Fibroblast of pulmonary artery (primary cell): ENCODE measurements at regions not wholly inside any gene's neighbourhood (a gene's known extent, or its start where the extent isn't known, plus 50 kb on each side); places are given as distances from the start of the nearest gene placed in this dataset.

Source experiments
- DNase-seq: peaks from one replicate; pipeline ENCODE4 v3.0.0-alpha.2; 2010; ENCODE audit warnings: low read depth
- H3K4me3 ChIP-seq: replicated peaks from 2 replicates; pipeline ENCODE4 v1.5.1; 2011; ENCODE audit warnings: low read depth, mild to moderate bottlenecking, control low read depth, low read length, moderate library complexity
- CTCF ChIP-seq: IDR thresholded peaks from 2 replicates; pipeline ENCODE4 v1.5.1; 2011; ENCODE audit warnings: mild to moderate bottlenecking, control low read depth, low read length, inconsistent platforms; ENCODE audit errors: missing control alignments

- TF ChIP-seq CTCF: no peak
- DNase-seq: no peak
- no peak overlapping the region for H3K4me3 ChIP-seq
These were observed 425.2 kb downstream of the HACE1 start for GRCh38 chr6:104434519-104434918.

- DNase-seq: no peak
- TF ChIP-seq CTCF: no peak
- no peak overlapping the region for H3K4me3 ChIP-seq
These were observed 428.6 kb downstream of the HACE1 start for GRCh38 chr6:104431096-104431495.

- TF ChIP-seq CTCF: no peak
- DNase-seq: no peak
- H3K4me3 ChIP-seq: no peak overlapping the region
These were observed 431.5 kb downstream of the HACE1 start for GRCh38 chr6:104428184-104428583.

GRCh38 chr6:104423691-104424090 lies 436.0 kb downstream of the HACE1 start:
- no peak overlapping the region for H3K4me3 ChIP-seq
- DNase-seq: no peak
- TF ChIP-seq CTCF: no peak

- no peak for DNase-seq
- H3K4me3 ChIP-seq: no peak overlapping the region
- TF ChIP-seq CTCF: no peak
These were observed 438.1 kb downstream of the HACE1 start for GRCh38 chr6:104421650-104422049.

GRCh38 chr6:104418839-104419238 lies 440.9 kb downstream of the HACE1 start:
- H3K4me3 ChIP-seq: no peak overlapping the region
- no peak for TF ChIP-seq CTCF
- DNase-seq: no peak

- no peak overlapping the region for H3K4me3 ChIP-seq
- no peak for DNase-seq
- TF ChIP-seq CTCF: no peak
These were observed 441.6 kb downstream of the HACE1 start for GRCh38 chr6:104418125-104418524.
